ENCODE measurements at regions not wholly inside any gene's neighbourhood (a gene's known extent, or its start where the extent isn't known, plus 50 kb on each side); places are given as distances from the start of the nearest gene placed in this dataset.

GRCh38 chr7:145276118-145276517, 440.3 kb upstream of the TPK1 start:
- TF ChIP-seq CTCF (IDR thresholded peaks at IDR 0.05; ENCODE audit: low read depth, low read length, missing control alignments), result no peak
- H3K4me3 ChIP-seq (replicated peaks; ENCODE audit: low read depth, low read length), result no peak overlapping the region
- no peak for DNase-seq (ENCODE audit: extremely low read depth, low read depth)

GRCh38 chr7:145269418-145270161, 433.7 kb upstream of the TPK1 start:
- TF ChIP-seq CTCF (IDR thresholded peaks at IDR 0.05; ENCODE audit: low read depth, low read length, missing control alignments), result no peak
- H3K4me3 ChIP-seq (replicated peaks; ENCODE audit: low read depth, low read length), result no peak overlapping the region
- DNase-seq (ENCODE audit: extremely low read depth, low read depth), result no peak

GRCh38 chr7:145265180-145265579, 429.3 kb upstream of the TPK1 start:
- no peak overlapping the region for H3K4me3 ChIP-seq (replicated peaks; ENCODE audit: low read depth, low read length)
- TF ChIP-seq CTCF (IDR thresholded peaks at IDR 0.05; ENCODE audit: low read depth, low read length, missing control alignments), result no peak
- DNase-seq (ENCODE audit: extremely low read depth, low read depth), result no peak

- TF ChIP-seq CTCF (IDR thresholded peaks at IDR 0.05; ENCODE audit: low read depth, low read length, missing control alignments), result no peak
- no peak for DNase-seq (ENCODE audit: extremely low read depth, low read depth)
- H3K4me3 ChIP-seq (replicated peaks; ENCODE audit: low read depth, low read length), result no peak overlapping the region
Measured at GRCh38 chr7:145263886-145264285, 428.0 kb upstream of the TPK1 start.

- DNase-seq (ENCODE audit: extremely low read depth, low read depth), result no peak
- no peak for TF ChIP-seq CTCF (IDR thresholded peaks at IDR 0.05; ENCODE audit: low read depth, low read length, missing control alignments)
- no peak overlapping the region for H3K4me3 ChIP-seq (replicated peaks; ENCODE audit: low read depth, low read length)
Measured at GRCh38 chr7:145252031-145252430, 416.2 kb upstream of the TPK1 start.

- DNase-seq (ENCODE audit: extremely low read depth, low read depth), result no peak
- no peak overlapping the region for H3K4me3 ChIP-seq (replicated peaks; ENCODE audit: low read depth, low read length)
- no peak for TF ChIP-seq CTCF (IDR thresholded peaks at IDR 0.05; ENCODE audit: low read depth, low read length, missing control alignments)
Measured at GRCh38 chr7:145224775-145225174, 388.9 kb upstream of the TPK1 start.

GRCh38 chr7:145219461-145219860, 383.6 kb upstream of the TPK1 start:
- no peak for DNase-seq (ENCODE audit: extremely low read depth, low read depth)
- TF ChIP-seq CTCF (IDR thresholded peaks at IDR 0.05; ENCODE audit: low read depth, low read length, missing control alignments), result no peak
- H3K4me3 ChIP-seq (replicated peaks; ENCODE audit: low read depth, low read length), result no peak overlapping the region

Measured in HFF-Myc (cell line).